Loucy (cell line): ENCODE measurements at regions not wholly inside any gene's neighbourhood (a gene's known extent, or its start where the extent isn't known, plus 50 kb on each side); places are given as distances from the start of the nearest gene placed in this dataset.

ENCODE experiments used
- CTCF ChIP-seq: fragments of 200-600 bp; sonication (generic); conservative IDR thresholded peaks from 2 replicates; pipeline ENCODE4 v1.5.1; 2014; ENCODE audit warnings: mild to moderate bottlenecking, antibody characterized with exemption, low read length
- EZH2phosphoT487 ChIP-seq: fragments of 200-600 bp; IDR thresholded peaks from 2 replicates; pipeline ENCODE4 v1.6.1; 2018; ENCODE audit warnings: antibody characterized with exemption, mild to moderate bottlenecking, moderate library complexity, borderline replicate concordance

GRCh38 chr13:91297503-91297902 is 50.0 kb upstream of the MIR17HG start:
- TF ChIP-seq CTCF (no peak), EZH2phosphoT487 (no peak)
